NB4 (cell line): ENCODE measurements at regions not wholly inside any gene's neighbourhood (a gene's known extent, or its start where the extent isn't known, plus 50 kb on each side); places are given as distances from the start of the nearest gene placed in this dataset.
"Not testable (repeated sequence)": the region's sequence is repeated elsewhere in the genome, so short reads cannot be mapped to it uniquely, and the experiment has no call there.

Experiments used
- CTCF ChIP-seq: IDR thresholded peaks from one replicate; pipeline ENCODE4 v1.5.1; 2012; ENCODE audit warnings: low read depth, low read length
- MAX ChIP-seq: IDR thresholded peaks from 2 replicates; pipeline ENCODE4 v1.6.1; 2011; ENCODE audit warnings: low read depth, low read length
- MYC ChIP-seq: IDR thresholded peaks from 2 replicates; pipeline ENCODE4 v1.6.1; 2011; ENCODE audit warnings: low read depth, low read length
- POLR2A ChIP-seq: IDR thresholded peaks from 2 replicates; pipeline ENCODE4 v1.6.1; 2011; ENCODE audit warnings: mild to moderate bottlenecking; ENCODE audit not compliant: insufficient read length; ENCODE audit errors: extremely low read depth

DNA sequence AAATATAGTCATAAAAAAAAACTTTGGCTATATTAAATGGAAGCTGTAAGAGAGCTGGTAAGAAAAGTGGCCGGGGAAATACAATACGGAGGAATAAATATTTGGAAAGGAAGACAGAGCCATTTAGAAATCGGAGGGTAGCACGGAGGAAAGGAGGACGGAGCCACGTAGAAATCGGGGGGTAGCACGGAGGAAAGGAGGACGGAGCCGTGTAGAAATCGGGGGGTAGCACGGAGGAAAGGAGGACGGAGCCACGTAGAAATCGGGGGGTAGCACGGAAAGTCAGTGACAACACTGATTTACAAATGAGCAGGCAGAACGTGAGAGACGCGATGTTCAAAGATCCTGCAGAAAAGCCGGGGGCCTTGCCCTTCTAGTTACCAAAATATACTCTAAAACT, 189.0 kb downstream of the BANP start:
- not testable (repeated sequence) for TF ChIP-seq CTCF, MAX, POLR2A, MYC
